Bronchial epithelial cell (primary cell): ENCODE measurements at regions not wholly inside any gene's neighbourhood (a gene's known extent, or its start where the extent isn't known, plus 50 kb on each side); places are given as distances from the start of the nearest gene placed in this dataset.

Source experiments
- DNase-seq: peaks from one replicate; pipeline ENCODE4 v3.0.0-alpha.2; 2010; ENCODE audit warnings: low read depth
- FAIRE-seq: peaks from 2 replicates; lab custom pipeline; 2011; peaks lifted over from hg19 to GRCh38; lab: Jason Lieb, UNC
- H3K27me3 ChIP-seq: 2 replicates; pipeline ENCODE4 v1.5.1; 2011; ENCODE audit warnings: low read length; ENCODE audit not compliant: control insufficient read depth, insufficient read depth
- H3K36me3 ChIP-seq: 2 replicates; pipeline ENCODE4 v1.5.1; 2011; ENCODE audit warnings: low read length; ENCODE audit not compliant: control insufficient read depth, insufficient read depth
- H3K4me3 ChIP-seq: 2 replicates; pipeline ENCODE4 v1.5.1; 2011; ENCODE audit warnings: mild to moderate bottlenecking, low read depth, low read length, control low read depth
- CTCF ChIP-seq: IDR thresholded peaks from 2 replicates; pipeline ENCODE4 v1.5.1; 2011; ENCODE audit warnings: mild to moderate bottlenecking, moderate library complexity, low read length, control low read depth, inconsistent platforms; ENCODE audit not compliant: insufficient read depth, severe bottlenecking

DNA sequence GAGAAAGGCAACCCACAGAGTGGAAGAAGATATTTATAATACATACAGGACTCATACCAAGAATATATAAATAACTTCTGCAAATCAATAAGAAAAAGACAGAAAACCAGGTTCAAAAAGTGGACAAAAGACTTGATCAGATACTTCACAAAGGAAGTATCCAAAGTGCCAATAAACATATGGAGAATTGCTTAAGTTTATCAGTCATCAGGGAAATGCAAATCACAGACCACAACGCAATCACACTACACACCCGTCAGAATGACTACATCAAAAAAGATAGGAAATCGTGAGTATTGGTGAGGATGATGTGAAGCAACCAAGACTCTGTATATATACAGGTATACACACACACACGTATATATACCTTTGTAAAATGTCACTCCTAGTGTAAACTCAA, 180.6 kb downstream of the FAM43A start:
- TF ChIP-seq CTCF, result no peak
- FAIRE-seq, result no peak
- no peak overlapping the region for H3K4me3 ChIP-seq

DNA sequence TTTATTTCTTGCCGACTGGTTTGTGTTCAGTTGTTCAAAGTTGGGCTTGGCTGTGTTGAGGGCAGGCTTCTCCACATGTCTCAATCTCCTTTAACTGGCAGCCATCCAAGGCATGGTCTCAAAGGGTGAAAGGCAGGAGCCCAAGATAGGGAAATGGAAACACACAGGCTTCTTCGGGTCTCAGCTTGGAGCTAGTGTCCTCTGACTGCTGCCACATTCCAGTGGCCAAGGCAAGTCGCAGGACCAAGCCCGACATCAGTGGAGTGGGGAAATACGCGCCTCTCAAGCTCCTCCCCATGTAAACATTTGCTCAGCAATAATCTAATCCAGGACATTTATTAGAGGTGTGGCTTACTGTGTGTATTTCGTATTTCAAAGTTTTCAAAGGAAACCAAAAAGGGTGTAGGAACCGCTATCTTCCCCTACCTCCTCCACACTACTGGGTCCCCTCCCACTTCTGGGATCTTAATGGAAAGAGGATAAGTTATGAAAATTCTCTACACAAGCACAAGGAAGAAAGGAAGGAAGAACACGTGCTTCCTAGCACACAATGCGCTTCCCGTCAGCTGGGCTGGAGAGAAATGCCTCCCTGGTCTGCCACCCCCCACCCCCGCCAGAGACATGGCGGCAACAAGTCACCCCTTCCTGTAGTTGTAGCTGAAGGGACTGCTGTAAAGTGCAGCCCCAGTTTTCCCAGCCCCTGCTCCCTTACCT, 181.7 kb downstream of the FAM43A start:
- no peak overlapping the region for H3K4me3 ChIP-seq
- no peak for TF ChIP-seq CTCF
- FAIRE-seq (no peak), DNase-seq (peak; percentile 10)
- H3K27me3 ChIP-seq, result no peaks in the 10 kb centered on the region
- no peaks in the 10 kb centered on the region for H3K36me3 ChIP-seq

More for the DNA sequence above, 180.6 kb downstream of the FAM43A start:
- H3K27me3 ChIP-seq, result no peaks in the 10 kb centered on the region
- peak; percentile 29 for DNase-seq
- no peaks in the 10 kb centered on the region for H3K36me3 ChIP-seq

- no peak overlapping the region for H3K4me3 ChIP-seq
- H3K36me3 ChIP-seq, result no peaks in the 10 kb centered on the region
- TF ChIP-seq CTCF, result no peak
- no peaks in the 10 kb centered on the region for H3K27me3 ChIP-seq
- DNase-seq (no peak), FAIRE-seq (no peak)
Measured at GRCh38 chr3:194868831-194869230, 183.1 kb downstream of the FAM43A start.

- Histone ChIP-seq H3K4me3 (no peak overlapping the region), H3K27me3 (no peaks in the 10 kb centered on the region), H3K36me3 (no peaks in the 10 kb centered on the region)
- TF ChIP-seq CTCF, result no peak
- DNase-seq (peak; percentile 87), FAIRE-seq (no peak)
Measured at GRCh38 chr3:194869482-194870169, 183.9 kb downstream of the FAM43A start.

DNA sequence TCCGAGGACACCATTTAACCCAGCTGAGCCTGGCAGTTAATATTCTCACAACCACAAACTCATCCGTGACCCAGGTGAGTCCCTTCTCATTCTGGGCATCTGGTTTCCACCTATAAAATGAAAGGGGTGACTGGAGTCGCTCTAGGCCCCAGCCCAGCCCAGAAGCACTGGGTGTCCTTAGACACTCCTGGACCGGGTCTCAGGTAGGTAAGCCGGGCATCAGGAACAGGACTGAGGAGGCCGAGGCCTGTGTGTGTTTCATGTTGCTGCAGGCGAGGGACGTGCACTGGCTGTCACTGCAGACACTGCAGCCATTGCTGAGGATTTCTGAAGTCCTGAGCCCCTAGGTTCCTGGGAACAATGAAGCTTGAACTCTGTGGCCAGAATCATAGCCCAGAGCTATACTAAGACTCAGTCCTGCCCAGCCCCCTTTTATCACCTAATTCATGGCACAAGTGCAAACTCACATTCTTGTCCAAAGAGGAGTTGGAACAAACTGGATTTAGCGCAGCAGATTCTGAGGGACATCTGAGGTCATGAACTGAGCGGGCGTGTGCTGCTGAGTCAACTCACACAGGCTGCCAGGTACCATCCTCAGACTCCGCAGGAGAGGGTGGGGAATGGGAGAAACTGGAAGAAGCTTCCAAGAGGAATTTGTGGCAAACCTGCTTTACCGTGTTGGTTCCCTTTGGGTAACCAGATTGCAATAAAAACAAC, 184.9 kb downstream of the FAM43A start:
- DNase-seq, result peak; percentile 76
- no peak for TF ChIP-seq CTCF
- no peak for FAIRE-seq
- H3K4me3 ChIP-seq, result no peak overlapping the region
- H3K36me3 ChIP-seq, result no peaks in the 10 kb centered on the region
- no peaks in the 10 kb centered on the region for H3K27me3 ChIP-seq
